GM12865 (cell line): ENCODE measurements at regions not wholly inside any gene's neighbourhood (a gene's known extent, or its start where the extent isn't known, plus 50 kb on each side); places are given as distances from the start of the nearest gene placed in this dataset.
"Not testable (repeated sequence)": the region's sequence is repeated elsewhere in the genome, so short reads cannot be mapped to it uniquely, and the experiment has no call there.

Experiments
- DNase-seq: peaks from one replicate; pipeline ENCODE4 v3.0.0; 2010; ENCODE audit warnings: low read depth
- H3K4me3 ChIP-seq: 2 replicates; pipeline ENCODE4 v1.5.1; 2011; ENCODE audit warnings: mild to moderate bottlenecking, low read depth, low read length, control low read depth
- CTCF ChIP-seq: IDR thresholded peaks from 2 replicates; pipeline ENCODE4 v1.5.1; 2011; ENCODE audit warnings: low read length, control low read depth, low read depth, inconsistent platforms; ENCODE audit not compliant: insufficient read depth; ENCODE audit errors: missing control alignments

GRCh38 chr5:85538362-85538761, 1079.4 kb upstream of the COX7C start:
- no peak for TF ChIP-seq CTCF
- no peak overlapping the region for H3K4me3 ChIP-seq
- DNase-seq, result no peak

GRCh38 chr5:85545129-85545528, 1072.6 kb upstream of the COX7C start:
- no peak for TF ChIP-seq CTCF
- H3K4me3 ChIP-seq, result no peak overlapping the region
- DNase-seq, result no peak

- no peak for TF ChIP-seq CTCF
- no peak for DNase-seq
- no peak overlapping the region for H3K4me3 ChIP-seq
Measured at GRCh38 chr5:85549229-85549628, 1068.5 kb upstream of the COX7C start.

- no peak for DNase-seq
- no peak overlapping the region for H3K4me3 ChIP-seq
- TF ChIP-seq CTCF, result no peak
Measured at GRCh38 chr5:85549836-85550599, 1067.7 kb upstream of the COX7C start.

- no peak for DNase-seq
- no peak overlapping the region for H3K4me3 ChIP-seq
- no peak for TF ChIP-seq CTCF
Measured at GRCh38 chr5:85556464-85556863, 1061.3 kb upstream of the COX7C start.

DNA sequence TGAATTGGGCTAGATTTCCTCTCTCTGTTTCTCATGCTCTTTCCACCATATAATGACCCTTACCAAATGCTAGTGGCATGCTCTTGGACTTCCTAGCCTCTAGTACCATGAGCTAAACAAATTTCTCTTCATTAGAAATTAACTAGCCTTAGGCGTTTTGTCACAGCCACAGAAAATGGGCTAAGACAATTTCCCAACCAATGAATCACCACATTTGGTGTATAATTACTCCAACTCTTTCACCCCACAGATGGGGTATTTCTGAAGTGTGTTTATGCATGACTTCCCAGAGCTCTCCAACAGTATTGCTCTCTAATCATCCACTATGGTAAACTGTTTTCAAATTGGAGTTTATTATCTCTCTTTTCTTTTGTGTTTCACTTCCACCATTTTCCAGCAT, 1041.1 kb upstream of the COX7C start:
- no peak overlapping the region for H3K4me3 ChIP-seq
- DNase-seq, result no peak
- no peak for TF ChIP-seq CTCF

DNA sequence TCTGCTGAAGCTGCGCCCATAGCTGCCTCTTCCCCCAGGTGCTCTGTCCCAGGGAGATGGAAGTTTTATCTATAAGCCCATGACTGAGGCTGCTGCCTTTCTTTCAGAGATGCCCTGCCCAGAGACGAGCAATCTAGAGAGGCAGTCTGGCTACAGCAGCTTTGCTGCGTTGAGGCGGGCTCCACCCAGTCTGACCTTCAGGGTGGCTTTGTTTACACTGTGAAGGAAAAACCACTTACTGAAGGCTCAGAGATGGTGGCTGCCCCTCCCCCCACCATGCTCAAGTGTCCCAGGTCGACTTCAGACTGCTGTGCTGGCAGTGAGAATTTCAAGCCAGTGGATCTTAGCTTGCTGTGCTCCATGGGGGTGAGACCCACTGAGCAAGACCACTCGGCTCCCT, 1029.9 kb upstream of the COX7C start:
- H3K4me3 ChIP-seq, DNase-seq: not testable (repeated sequence)

- not testable (repeated sequence) for H3K4me3 ChIP-seq, DNase-seq
Measured at GRCh38 chr5:85588268-85588667, 1029.5 kb upstream of the COX7C start.
